HG02588 (cell line): ENCODE measurements at regions not wholly inside any gene's neighbourhood (a gene's known extent, or its start where the extent isn't known, plus 50 kb on each side); places are given as distances from the start of the nearest gene placed in this dataset.
"Not testable (repeated sequence)": the region's sequence is repeated elsewhere in the genome, so short reads cannot be mapped to it uniquely, and the experiment has no call there.

Source experiments
- ATAC-seq: cut with Tn5 transposase; IDR thresholded peaks from one replicate; pipeline ENCODE4 v1.9.1; 2021; ENCODE audit warnings: mild to moderate bottlenecking, moderate library complexity; ENCODE audit not compliant: unreplicated experiment

DNA sequence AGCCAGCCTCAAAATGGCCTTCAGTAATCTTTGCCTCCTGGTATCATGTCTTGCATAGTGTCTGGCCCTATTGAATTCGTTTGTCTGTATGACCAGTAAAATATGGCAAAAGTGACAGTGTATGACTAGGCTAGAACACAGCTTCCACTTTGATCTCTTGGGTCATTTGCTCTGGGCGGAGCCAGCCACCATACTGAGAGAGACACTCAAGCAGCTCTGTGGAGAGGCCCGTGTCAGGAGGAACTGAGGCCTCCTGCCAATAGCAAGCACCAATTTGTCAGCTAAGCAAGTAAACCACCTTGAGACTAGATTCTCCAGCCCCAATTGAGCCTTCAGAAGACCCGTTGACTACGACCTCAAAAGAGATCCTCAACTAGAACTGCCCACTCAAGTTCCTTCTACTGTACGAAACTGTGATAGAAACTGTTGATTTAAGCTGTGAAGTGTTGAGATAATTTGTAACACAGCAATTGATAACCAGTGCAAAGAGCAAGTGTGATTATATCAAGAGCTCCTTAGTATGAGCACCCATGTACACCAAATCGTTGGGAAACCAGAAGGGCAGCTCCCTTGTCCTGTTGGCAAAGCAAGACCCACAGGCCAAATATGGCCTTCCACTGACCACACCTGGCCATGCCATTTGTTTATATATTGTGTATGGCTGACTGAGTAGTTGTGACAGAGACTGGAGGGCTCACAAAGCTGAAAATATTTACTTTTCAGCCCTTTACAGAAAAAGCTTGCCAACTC is 52.7 kb upstream of the SERBP1 start:
- ATAC-seq, result no peak

DNA sequence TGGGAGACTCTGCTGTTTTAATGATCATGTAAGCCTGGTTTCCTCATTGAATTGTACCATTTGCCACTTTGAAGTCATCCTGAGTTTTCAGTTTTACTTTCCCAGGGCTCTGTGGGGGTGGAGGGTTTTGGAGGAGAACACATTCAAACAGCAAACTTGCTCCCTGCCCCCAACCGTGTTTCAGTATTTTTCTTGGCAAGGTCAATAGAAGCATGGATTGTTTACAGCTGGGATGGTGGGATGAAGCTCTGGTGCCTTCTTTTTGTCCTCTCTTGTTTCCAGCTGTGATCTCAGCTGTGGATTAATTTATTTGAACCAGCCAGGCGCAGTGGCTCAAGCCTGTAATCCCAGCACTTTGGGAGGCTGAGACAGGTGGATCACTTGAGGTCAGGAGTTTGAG is 54.3 kb upstream of the SERBP1 start:
- no peak for ATAC-seq

DNA sequence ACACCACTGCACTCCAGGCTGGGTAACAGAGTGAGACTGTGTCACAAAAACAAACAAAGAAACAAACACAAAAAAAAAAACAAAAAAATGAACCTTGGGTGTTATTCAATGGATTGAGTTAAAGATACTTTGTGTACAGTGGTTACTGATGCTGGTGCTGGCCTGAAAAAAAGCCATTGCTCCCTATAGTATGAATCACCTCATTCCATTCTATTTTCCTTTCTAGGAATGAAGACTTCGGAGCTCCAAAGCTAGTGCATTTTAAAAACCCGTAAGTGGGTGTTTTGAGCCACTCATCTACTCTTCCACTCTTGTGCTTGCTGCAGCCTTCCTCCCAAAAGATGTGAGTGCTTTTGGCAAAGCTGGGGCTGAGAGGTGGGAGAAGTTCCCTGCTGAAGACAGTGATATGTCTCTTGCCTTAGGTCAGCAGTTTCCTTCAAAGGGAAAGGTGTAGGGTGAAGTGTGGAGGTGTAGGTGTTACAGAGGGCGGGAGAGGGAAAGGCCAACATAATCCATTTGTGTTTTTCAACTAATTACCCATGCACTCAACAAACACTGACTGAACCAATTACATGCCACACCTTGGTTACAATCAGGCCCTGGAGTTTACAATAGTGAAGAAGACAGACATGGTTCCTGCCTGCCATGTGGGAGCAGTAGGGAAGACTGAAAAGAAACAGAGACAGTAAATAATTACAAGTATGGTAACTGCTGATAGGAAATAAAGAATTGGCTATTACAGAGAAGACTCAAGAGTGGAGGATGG is 55.0 kb upstream of the SERBP1 start:
- ATAC-seq, result no peak

DNA sequence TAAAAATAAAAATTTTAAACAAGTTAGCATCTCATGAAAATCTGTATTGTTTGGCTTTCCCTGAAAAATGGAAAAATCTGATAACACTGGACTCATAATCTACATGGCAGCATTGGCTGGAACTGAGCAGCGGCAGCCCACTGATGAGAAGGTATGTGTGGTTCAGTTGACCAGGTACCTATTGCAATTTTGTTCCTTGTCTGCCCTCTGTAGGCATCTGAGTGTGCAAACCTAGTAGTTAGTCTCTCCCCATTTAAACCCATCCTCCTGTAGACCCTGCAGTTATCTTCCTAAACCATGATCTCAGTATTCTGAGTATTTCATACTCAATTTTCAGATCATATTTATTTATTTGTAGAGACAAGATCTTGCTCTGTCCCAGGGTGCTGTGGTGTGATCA is 59.4 kb upstream of the SERBP1 start:
- no peak for ATAC-seq

DNA sequence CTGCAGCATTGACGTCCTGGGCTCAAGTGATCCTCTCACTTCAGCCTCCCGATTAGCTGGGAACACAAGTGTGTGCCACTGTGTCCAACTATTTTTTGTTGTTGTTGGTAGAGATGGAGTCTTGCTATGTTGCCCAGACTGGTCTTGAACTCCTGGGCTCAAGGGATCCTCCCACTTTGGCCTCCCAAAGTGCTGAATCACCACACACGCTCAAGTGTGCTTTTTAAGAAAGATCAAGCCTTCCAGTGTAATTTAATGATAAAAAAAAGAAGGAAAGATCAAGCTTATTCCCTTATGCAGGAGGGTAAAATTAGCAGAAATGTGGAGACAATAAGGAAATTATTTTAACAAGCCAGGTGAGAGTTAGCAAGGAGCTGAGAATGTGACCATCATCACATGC is 61.1 kb upstream of the SERBP1 start:
- no peak for ATAC-seq

DNA sequence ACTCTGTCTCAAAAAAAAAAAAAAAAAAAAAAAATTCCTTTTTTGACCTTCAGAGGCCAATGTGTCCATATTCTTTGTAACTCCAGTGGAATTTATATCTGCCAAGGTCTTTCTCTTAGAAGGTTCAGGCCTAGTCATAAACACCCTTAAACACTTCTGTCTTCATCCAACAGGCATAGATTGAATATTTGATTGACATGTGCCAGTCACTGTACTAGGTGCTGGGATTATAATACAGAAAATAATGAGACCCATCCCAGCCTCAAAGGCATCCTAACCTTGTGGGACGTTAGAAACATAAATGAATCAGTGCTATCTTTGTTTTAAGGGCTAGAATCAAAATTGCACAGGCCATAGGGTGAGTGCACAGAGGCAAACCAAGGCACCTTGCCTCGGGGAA is 62.9 kb upstream of the SERBP1 start:
- no peak for ATAC-seq

DNA sequence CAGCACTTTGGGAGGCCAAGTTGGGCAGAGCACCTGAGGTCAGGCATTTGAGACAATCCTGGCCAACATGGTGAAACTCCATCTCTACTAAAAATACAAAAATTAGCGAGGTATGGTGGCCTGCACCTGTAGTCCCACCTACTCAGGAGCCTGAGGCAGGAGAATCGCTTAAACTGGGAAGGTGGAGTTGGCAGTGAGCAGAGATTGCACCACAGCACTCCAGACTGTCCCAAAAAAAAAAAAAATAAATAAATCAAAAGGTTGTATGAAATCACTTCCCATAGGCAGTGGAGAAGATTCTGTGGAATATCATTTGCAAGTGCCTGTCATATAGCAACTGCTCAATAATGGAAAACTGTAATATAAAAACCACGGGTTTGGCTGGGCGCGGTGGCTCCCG is 65.1 kb upstream of the SERBP1 start:
- ATAC-seq, result no peak

DNA sequence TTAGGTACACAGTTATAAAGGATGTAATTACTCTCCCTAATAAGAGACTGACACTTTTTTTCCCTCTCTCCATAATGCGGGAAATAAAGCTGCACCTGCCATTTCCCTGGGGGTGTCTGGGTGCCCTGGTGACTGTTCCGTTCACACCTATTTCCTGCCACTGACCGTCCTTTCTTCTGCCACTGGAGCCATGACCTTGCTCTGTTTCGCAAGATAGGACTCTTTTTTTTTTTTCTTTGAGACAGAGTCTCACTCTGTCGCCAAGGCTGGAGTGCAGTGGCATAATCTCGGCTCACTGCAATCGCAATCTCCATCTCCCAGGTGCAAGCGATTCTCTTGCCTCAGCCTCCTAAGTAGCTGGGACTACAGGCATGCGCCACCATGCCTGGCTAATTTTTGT is 66.1 kb upstream of the SERBP1 start:
- no peak for ATAC-seq

DNA sequence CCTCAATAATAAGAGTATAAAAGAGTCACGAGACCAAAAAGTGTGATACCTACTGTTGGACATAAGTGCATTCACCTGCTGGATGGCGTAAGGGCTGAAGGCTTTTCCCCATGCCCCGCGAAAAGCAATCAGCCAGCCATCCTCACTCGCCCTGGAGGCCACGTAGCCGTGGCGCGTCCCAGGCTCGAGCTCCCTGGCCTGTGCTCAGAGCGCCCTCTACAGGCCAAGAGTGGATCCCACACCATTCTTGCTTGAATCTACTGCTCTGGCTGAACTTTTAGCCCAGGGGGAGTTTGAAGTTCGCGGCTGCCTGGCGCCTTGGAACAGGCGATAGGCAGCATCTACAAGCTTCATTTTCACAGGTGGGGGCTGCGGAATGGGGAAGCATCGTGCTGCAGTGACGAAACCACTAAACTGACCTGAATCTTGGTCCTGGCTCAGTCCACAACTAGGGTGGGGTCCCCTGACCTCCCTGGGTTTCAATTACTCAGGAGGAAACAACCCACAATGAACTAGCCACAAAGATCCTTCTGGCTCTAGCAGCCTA is 70.3 kb upstream of the SERBP1 start:
- ATAC-seq, result peak; percentile 99

DNA sequence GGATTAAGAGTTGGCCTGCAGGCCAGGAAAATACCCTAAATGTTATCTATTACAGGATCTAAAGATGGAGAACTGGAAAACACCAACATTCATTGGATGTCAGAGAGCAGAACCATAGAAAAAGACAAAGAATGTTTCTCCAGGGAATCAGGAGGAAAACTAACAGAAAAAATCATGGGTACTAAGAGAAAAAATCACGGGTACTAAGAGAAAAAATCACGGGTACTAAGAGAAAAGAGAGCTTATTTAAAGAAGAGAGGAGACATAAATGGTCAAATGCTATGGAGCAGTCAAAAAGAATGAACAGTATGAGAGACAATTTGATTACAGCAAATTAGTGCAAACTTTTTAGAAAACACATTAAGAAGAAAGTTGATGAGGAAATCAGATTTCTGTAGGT is 73.8 kb upstream of the SERBP1 start:
- ATAC-seq, result no peak

DNA sequence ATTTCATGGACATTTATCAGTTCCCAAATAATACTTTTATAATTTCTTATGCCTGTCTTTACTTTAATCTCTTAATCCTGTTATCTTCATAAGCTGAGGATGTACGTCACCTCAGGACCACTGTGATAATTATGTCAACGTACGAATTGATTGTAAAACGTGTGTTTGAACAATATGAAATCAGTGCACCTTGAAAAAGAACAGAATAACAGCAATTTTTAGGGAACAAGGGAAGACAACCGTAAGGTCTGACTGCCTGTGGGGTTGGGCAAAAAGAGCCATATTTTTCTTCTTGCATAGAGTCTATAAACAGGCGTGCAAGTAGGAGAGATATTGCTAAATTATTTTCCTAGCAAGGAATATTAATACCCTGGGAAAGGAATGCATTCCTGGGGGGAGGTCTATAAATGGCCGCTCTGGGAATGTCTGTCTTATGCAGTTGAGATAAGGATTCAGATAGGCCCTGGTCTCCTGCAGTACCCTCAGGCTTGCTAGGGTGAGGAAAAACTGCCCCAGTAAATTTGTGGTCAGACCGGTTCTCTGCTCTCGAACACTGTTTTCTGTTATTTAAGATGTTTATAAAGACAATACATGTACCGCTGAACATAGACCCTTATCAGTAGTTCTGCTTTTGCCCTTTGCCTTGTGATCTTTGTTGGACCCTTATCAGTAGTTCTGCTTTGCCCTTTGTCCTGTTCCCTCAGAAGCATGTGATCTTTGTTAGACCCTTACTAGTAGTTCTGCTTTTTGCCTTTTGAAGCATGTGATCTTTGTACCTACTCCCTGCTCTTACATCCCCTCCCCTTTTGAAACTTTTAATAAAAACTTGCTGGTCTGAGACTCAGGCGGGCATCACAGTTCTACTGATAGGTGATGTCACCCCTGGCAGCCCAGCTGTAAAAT is 83.4 kb upstream of the SERBP1 start:
- ATAC-seq, result not testable (repeated sequence)

DNA sequence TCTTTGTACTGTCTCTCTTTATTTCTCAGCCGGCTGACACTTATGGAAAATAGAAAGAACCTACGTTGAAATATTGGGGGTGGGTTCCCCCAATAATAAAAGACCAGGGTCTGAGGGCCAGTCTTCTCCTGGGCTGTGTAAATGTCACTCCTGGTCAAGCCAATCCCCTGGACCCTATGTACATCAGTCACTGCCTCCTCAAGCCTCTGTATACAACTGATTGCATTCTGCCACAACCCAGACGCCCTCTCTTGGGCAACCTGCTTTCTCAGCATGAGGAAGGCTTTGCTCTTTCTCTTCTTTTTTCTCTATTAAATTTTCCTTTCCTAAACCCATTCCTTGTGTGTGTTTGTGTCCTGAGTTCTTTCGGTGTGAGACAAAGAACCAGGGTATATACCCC is 84.1 kb upstream of the SERBP1 start:
- no peak for ATAC-seq

DNA sequence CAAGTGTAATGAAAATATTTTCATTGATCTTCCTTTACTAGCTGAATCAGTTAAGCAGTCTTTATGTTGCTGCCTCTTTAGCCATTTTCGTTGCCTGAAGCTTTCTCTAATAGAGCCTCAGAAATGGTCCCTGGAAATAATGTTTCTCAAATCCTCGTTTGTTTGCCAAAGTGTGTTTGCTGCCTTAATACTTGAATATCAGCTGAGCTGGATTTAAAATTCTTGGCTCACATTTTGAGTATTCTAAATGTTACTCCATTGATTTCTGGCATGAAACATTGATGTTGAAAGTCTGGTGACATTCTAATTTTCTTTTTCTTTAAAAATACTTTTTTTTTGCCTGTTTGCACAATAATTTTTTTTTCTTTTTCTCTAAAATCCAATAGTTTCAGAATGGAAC is 84.6 kb upstream of the SERBP1 start:
- no peak for ATAC-seq

DNA sequence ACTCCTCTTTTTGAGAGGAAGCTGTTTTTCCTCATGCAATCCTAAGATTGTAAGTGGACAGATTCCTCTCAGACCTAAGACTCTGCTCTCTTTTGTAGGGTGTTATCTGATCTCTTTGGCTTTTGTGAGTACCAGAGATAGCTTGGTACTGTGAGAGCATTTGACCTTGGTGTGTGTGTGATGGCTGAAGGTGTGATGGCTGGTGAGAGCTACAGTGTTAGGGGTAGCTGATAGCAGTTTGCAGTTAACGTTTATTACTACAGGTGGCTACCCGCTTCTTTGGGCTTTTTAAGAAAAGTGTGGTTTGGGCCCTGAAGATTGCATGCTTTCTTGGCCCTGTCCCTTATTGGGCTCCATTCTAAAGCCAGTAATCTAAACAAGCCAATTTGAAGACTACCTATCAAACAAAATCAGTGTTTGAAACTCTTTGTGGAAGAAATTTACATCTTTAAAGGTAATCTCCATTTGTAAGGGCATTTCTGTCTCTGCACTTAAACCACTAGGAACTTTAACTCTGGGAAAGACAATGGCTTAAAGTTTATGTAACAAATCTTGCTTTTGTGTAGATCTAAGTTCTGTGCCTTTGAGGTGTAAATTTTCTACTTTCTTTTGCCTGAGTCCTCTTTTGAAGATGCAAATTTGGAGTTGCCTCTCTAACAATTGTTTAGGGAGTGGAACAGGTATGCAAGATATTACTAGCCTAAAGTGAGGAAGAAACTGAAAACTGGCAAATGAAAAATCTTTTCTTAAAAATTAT is 85.3 kb upstream of the SERBP1 start:
- ATAC-seq, result no peak

DNA sequence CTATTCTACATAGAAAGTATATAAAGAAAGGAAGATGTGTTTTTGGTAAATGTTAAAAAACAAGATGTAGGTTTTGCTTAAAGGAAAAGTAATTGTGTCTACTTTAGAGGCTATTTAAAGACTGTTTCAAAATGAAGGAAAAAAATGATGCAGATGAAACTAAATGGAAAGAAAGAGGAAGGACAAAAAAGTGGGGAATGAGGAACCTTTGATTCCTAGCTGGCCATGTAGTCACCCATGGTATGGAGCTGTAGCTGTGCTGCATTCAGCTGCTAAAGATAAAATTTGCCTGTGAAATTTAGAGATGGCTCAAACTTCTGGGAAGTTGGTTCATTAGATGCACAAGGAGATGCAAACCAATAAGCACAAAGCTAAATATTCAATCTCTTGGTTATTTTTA is 86.8 kb upstream of the SERBP1 start:
- no peak for ATAC-seq

DNA sequence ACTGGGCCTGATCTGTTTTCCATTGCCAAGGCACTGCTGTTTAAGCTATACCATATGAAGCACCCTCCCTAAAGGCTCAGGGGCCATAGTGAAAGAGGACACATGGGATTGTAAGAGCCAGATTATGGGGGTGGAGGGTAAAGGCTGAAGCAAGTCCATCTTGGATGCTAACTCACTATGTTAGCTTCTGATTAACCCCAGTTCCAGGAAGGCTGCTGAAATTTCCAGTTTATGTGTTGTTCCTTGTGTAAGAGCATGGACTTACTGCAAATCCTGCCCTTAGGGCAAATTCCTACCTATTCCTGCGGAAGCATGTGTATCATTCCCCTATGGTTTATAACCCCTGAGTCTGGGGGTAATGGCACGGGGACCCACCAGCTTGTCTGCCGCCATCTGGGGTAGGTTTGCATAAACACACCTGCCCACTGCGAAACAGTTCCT is 91.8 kb upstream of the SERBP1 start:
- no peak for ATAC-seq

DNA sequence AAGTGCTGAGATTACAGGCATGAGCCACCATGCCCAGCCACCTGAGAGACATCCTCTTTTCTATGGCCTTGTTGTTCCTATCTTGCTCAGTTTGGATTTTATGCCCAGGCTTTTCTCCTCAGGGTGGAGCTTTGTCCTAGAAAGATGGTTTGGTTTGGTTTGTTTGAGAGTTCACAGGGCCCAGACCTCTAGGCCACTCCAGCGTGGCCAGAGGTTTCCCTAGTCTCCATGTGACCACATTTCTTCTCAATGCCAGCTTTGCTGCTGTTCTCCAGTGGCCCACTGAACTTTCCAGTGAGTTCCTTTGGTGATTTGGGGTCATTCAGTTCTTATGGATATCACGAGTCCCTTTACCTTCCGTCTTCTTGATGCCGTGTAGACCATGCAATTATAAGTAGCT is 92.6 kb upstream of the SERBP1 start:
- no peak for ATAC-seq

DNA sequence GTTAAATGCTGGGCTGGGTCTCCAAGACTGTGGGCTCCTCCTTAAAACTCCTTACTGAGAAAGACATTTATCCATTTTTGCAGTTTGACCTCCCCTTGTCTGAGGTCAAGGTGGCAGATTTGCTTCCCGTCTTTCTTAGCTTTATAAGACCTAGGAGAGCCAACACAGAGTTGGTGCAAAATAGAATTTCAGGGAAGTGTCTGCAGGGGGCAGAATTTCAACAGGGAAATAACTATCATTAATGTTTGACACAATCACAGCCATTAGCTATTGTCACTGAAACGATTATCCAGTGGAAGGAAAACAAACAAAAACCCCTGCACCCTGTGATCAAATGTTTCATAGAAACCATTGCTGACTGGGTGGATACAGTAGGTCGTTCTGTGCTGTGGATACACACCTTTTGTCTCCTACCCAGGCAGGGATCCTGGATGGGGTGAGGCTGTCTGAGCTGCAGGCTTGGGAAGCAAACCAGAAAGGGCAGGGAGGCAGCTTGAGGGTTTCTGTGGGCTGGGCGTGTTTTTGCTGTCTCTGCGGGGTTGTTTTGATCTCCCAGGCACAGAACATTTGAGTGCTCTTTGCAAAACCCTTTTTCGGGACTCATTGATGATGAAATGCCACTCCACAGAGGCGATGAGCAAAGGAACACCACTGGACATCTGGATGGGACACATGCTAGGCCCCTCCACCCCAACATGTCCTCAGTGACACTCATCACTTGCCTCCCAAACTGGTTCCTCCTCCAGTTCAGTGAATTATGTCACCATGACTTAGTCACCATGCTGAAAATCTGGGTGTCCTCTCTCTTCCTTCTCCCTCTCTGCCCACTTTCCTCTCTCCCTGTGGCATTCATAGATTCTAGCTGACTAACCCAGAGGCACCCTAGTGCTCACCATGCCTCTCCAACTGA is 94.2 kb upstream of the SERBP1 start:
- ATAC-seq, result no peak

DNA sequence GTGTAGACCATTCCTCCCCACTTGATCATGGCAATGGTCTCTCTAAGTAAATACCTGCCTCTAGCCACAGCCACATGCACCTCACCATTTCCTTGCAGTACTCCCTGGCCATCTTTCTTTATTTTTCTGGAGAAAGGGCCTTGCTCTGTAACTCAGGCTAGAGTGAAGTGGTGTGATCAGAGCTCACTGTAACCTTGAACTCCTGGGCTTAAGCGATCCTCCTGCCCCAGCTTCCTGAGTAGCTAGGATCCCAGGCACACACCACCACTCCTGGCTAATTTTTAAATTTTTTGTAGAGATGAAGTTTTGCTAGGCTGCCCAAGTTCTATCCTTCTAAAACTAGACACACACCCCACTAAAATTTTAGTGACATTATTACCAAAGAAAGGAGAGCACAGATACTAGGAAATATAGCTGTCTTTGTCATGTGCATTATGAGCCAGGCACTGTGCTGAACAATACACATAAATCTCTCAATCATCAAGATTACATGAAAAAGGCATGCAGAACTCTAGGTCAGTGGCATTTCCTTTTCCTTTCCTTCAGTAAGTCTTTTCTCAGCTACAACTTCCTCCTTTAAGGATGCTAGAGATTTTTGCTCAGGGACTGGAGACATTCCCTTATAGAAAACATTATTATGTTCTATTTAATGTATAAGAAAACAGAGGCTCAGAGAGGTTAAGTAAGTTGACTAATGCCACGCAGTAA is 95.0 kb upstream of the SERBP1 start:
- no peak for ATAC-seq
